ENCODE measurements at regions not wholly inside any gene's neighbourhood (a gene's known extent, or its start where the extent isn't known, plus 50 kb on each side); places are given as distances from the start of the nearest gene placed in this dataset.

GRCh38 chr13:30151388-30151787 lies 156.0 kb downstream of the KATNAL1 start:
- peak overlapping the region; percentile 30 for H3K27ac ChIP-seq (ENCODE audit: insufficient read depth, low read length, poor library complexity, severe bottlenecking)
- no peak overlapping the region for H3K4me3 ChIP-seq (ENCODE audit: insufficient read depth, low read depth, low read length, poor library complexity, severe bottlenecking)
- no peaks in the 10 kb centered on the region for H3K36me3 ChIP-seq (ENCODE audit: control insufficient read depth, insufficient read depth, low read length)
- DNase-seq, result no peak
- H3K27me3 ChIP-seq (replicated peaks; ENCODE audit: control insufficient read depth, insufficient read depth, low read length, poor library complexity, severe bottlenecking), result no peaks in the 10 kb centered on the region
- no peaks in the 10 kb centered on the region for H3K9me3 ChIP-seq (ENCODE audit: control insufficient read depth, low read length)
- peaks cover 59% of the 10 kb centered on the region for H3K4me1 ChIP-seq (ENCODE audit: control insufficient read depth, insufficient read depth, low read length, poor library complexity, severe bottlenecking)

GRCh38 chr13:30149248-30149647 lies 158.1 kb downstream of the KATNAL1 start:
- H3K27ac ChIP-seq (ENCODE audit: insufficient read depth, low read length, poor library complexity, severe bottlenecking), result no peak overlapping the region
- H3K9me3 ChIP-seq (ENCODE audit: control insufficient read depth, low read length), result no peaks in the 10 kb centered on the region
- peaks cover 73% of the 10 kb centered on the region for H3K4me1 ChIP-seq (ENCODE audit: control insufficient read depth, insufficient read depth, low read length, poor library complexity, severe bottlenecking)
- H3K36me3 ChIP-seq (ENCODE audit: control insufficient read depth, insufficient read depth, low read length), result no peaks in the 10 kb centered on the region
- DNase-seq, result no peak
- no peaks in the 10 kb centered on the region for H3K27me3 ChIP-seq (replicated peaks; ENCODE audit: control insufficient read depth, insufficient read depth, low read length, poor library complexity, severe bottlenecking)
- H3K4me3 ChIP-seq (ENCODE audit: insufficient read depth, low read depth, low read length, poor library complexity, severe bottlenecking), result no peak overlapping the region

- Histone ChIP-seq H3K36me3 (ENCODE audit: control insufficient read depth, insufficient read depth, low read length) (no peaks in the 10 kb centered on the region), H3K9me3 (ENCODE audit: control insufficient read depth, low read length) (no peaks in the 10 kb centered on the region), H3K4me1 (ENCODE audit: control insufficient read depth, insufficient read depth, low read length, poor library complexity, severe bottlenecking) (peaks cover 73% of the 10 kb centered on the region), H3K27ac (ENCODE audit: insufficient read depth, low read length, poor library complexity, severe bottlenecking) (peak overlapping the region; percentile 52), H3K4me3 (ENCODE audit: insufficient read depth, low read depth, low read length, poor library complexity, severe bottlenecking) (no peak overlapping the region), H3K27me3 (replicated peaks; ENCODE audit: control insufficient read depth, insufficient read depth, low read length, poor library complexity, severe bottlenecking) (no peaks in the 10 kb centered on the region)
- no peak for DNase-seq
Observed at GRCh38 chr13:30148786-30149185, 158.6 kb downstream of the KATNAL1 start.

DNA sequence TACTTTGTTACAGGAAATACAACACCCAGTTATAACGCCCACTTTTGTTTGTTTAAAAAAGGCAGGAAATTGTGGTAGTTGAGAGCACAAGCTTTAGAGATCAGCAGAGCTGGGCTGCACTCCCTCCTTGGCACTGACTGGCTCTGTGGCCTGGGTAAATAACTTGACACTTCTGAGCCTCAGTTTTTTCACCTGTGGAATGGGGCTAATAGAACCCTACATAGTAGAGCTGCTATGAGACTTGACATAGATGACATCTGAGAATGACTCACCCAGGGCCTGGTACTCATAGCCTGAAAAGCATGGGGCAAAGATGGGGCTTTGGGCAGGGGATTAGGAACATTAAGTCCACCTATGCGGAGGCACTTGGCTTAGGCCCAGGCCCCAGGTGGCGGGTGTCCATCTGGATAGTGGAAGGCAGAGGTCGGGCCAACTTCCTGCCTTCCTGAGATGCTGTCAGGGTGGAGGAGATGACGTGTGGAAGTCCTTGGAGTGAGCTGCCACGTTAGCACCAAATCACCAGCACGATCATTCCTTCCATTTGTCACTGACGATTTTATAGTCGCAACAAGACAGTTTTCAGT lies 159.1 kb downstream of the KATNAL1 start:
- Histone ChIP-seq H3K4me1 (ENCODE audit: control insufficient read depth, insufficient read depth, low read length, poor library complexity, severe bottlenecking) (peaks cover 76% of the 10 kb centered on the region), H3K4me3 (ENCODE audit: insufficient read depth, low read depth, low read length, poor library complexity, severe bottlenecking) (no peak overlapping the region), H3K27ac (ENCODE audit: insufficient read depth, low read length, poor library complexity, severe bottlenecking) (peak overlapping the region; percentile 52), H3K27me3 (replicated peaks; ENCODE audit: control insufficient read depth, insufficient read depth, low read length, poor library complexity, severe bottlenecking) (no peaks in the 10 kb centered on the region), H3K9me3 (ENCODE audit: control insufficient read depth, low read length) (no peaks in the 10 kb centered on the region), H3K36me3 (ENCODE audit: control insufficient read depth, insufficient read depth, low read length) (no peaks in the 10 kb centered on the region)
- peak in 1 of 3 donors; percentile 30 for DNase-seq

GRCh38 chr13:30147421-30147820 lies 159.9 kb downstream of the KATNAL1 start:
- H3K27me3 ChIP-seq (replicated peaks; ENCODE audit: control insufficient read depth, insufficient read depth, low read length, poor library complexity, severe bottlenecking), result no peaks in the 10 kb centered on the region
- H3K4me1 ChIP-seq (ENCODE audit: control insufficient read depth, insufficient read depth, low read length, poor library complexity, severe bottlenecking), result peaks cover 84% of the 10 kb centered on the region
- no peaks in the 10 kb centered on the region for H3K9me3 ChIP-seq (ENCODE audit: control insufficient read depth, low read length)
- DNase-seq, result no peak
- H3K36me3 ChIP-seq (ENCODE audit: control insufficient read depth, insufficient read depth, low read length), result no peaks in the 10 kb centered on the region
- no peak overlapping the region for H3K4me3 ChIP-seq (ENCODE audit: insufficient read depth, low read depth, low read length, poor library complexity, severe bottlenecking)
- peak overlapping the region; percentile 52 for H3K27ac ChIP-seq (ENCODE audit: insufficient read depth, low read length, poor library complexity, severe bottlenecking)

GRCh38 chr13:30147015-30147414 lies 160.3 kb downstream of the KATNAL1 start:
- Histone ChIP-seq H3K27ac (ENCODE audit: insufficient read depth, low read length, poor library complexity, severe bottlenecking) (peak overlapping the region; percentile 52), H3K27me3 (replicated peaks; ENCODE audit: control insufficient read depth, insufficient read depth, low read length, poor library complexity, severe bottlenecking) (no peaks in the 10 kb centered on the region), H3K9me3 (ENCODE audit: control insufficient read depth, low read length) (no peaks in the 10 kb centered on the region), H3K4me3 (ENCODE audit: insufficient read depth, low read depth, low read length, poor library complexity, severe bottlenecking) (no peak overlapping the region), H3K4me1 (ENCODE audit: control insufficient read depth, insufficient read depth, low read length, poor library complexity, severe bottlenecking) (peaks cover 85% of the 10 kb centered on the region), H3K36me3 (ENCODE audit: control insufficient read depth, insufficient read depth, low read length) (no peaks in the 10 kb centered on the region)
- no peak for DNase-seq

- H3K36me3 ChIP-seq (ENCODE audit: control insufficient read depth, insufficient read depth, low read length), result no peaks in the 10 kb centered on the region
- H3K4me3 ChIP-seq (ENCODE audit: insufficient read depth, low read depth, low read length, poor library complexity, severe bottlenecking), result no peak overlapping the region
- no peak overlapping the region for H3K27ac ChIP-seq (ENCODE audit: insufficient read depth, low read length, poor library complexity, severe bottlenecking)
- DNase-seq, result no peak
- H3K4me1 ChIP-seq (ENCODE audit: control insufficient read depth, insufficient read depth, low read length, poor library complexity, severe bottlenecking), result peaks cover 81% of the 10 kb centered on the region
- H3K9me3 ChIP-seq (ENCODE audit: control insufficient read depth, low read length), result no peaks in the 10 kb centered on the region
- H3K27me3 ChIP-seq (replicated peaks; ENCODE audit: control insufficient read depth, insufficient read depth, low read length, poor library complexity, severe bottlenecking), result no peaks in the 10 kb centered on the region
Observed at GRCh38 chr13:30145709-30146367, 161.5 kb downstream of the KATNAL1 start.

- no peak overlapping the region for H3K4me3 ChIP-seq (ENCODE audit: insufficient read depth, low read depth, low read length, poor library complexity, severe bottlenecking)
- no peak overlapping the region for H3K27ac ChIP-seq (ENCODE audit: insufficient read depth, low read length, poor library complexity, severe bottlenecking)
- no peaks in the 10 kb centered on the region for H3K9me3 ChIP-seq (ENCODE audit: control insufficient read depth, low read length)
- H3K27me3 ChIP-seq (replicated peaks; ENCODE audit: control insufficient read depth, insufficient read depth, low read length, poor library complexity, severe bottlenecking), result no peaks in the 10 kb centered on the region
- no peak for DNase-seq
- H3K36me3 ChIP-seq (ENCODE audit: control insufficient read depth, insufficient read depth, low read length), result no peaks in the 10 kb centered on the region
- H3K4me1 ChIP-seq (ENCODE audit: control insufficient read depth, insufficient read depth, low read length, poor library complexity, severe bottlenecking), result peaks cover 61% of the 10 kb centered on the region
Observed at GRCh38 chr13:30143666-30144400, 163.5 kb downstream of the KATNAL1 start.

GRCh38 chr13:30142486-30143211 lies 164.7 kb downstream of the KATNAL1 start:
- Histone ChIP-seq H3K36me3 (ENCODE audit: control insufficient read depth, insufficient read depth, low read length) (no peaks in the 10 kb centered on the region), H3K27ac (ENCODE audit: insufficient read depth, low read length, poor library complexity, severe bottlenecking) (peak overlapping the region; percentile 32), H3K4me1 (ENCODE audit: control insufficient read depth, insufficient read depth, low read length, poor library complexity, severe bottlenecking) (peaks cover 49% of the 10 kb centered on the region), H3K27me3 (replicated peaks; ENCODE audit: control insufficient read depth, insufficient read depth, low read length, poor library complexity, severe bottlenecking) (no peaks in the 10 kb centered on the region), H3K9me3 (ENCODE audit: control insufficient read depth, low read length) (no peaks in the 10 kb centered on the region), H3K4me3 (ENCODE audit: insufficient read depth, low read depth, low read length, poor library complexity, severe bottlenecking) (no peak overlapping the region)
- no peak for DNase-seq
